HG03354 (cell line): ENCODE measurements at regions not wholly inside any gene's neighbourhood (a gene's known extent, or its start where the extent isn't known, plus 50 kb on each side); places are given as distances from the start of the nearest gene placed in this dataset.

Source experiments
- ATAC-seq: cut with Tn5 transposase; IDR thresholded peaks from one replicate; pipeline ENCODE4 v1.9.1; 2021; ENCODE audit warnings: mild to moderate bottlenecking; ENCODE audit not compliant: unreplicated experiment, poor library complexity, severe bottlenecking

DNA sequence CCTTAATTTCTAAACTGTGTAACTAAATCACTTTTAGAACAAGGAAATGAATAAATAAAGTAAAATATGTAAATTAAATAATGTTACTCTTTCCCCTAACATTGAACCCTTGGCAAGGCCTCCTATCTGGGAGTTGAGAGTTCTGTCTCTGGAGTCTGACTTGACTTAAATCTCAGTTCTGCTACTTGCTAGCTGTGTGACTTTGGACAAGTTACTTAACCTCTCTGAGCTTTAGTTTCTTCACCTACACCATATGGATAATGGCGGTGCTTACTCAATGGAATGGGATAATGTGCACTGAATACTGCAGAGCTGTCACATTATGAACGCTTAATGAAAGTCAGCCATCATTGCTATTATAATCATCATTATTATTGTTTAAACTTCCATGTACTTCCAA is 92.1 kb upstream of the SOD3 start:
- ATAC-seq = no peak

DNA sequence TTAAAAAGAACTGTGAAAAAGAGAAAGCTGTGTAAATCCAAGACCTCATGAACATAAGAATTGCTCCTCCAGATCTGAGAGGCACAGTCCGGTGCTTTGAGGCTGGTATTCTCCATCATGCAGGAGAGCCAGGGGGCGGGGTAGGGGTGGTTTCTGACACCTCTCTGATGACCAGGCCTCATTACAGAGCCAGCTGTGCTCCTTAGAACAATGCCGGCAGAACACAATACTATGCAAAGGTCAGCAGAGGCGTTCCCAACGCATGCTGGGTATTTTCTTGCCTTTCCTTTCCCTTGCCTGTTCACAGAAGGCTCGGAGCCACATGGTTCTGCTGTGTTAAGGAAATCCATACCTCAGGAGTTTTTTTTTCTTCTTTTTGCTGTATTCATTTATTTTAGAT is 91.2 kb upstream of the SOD3 start:
- ATAC-seq = no peak

DNA sequence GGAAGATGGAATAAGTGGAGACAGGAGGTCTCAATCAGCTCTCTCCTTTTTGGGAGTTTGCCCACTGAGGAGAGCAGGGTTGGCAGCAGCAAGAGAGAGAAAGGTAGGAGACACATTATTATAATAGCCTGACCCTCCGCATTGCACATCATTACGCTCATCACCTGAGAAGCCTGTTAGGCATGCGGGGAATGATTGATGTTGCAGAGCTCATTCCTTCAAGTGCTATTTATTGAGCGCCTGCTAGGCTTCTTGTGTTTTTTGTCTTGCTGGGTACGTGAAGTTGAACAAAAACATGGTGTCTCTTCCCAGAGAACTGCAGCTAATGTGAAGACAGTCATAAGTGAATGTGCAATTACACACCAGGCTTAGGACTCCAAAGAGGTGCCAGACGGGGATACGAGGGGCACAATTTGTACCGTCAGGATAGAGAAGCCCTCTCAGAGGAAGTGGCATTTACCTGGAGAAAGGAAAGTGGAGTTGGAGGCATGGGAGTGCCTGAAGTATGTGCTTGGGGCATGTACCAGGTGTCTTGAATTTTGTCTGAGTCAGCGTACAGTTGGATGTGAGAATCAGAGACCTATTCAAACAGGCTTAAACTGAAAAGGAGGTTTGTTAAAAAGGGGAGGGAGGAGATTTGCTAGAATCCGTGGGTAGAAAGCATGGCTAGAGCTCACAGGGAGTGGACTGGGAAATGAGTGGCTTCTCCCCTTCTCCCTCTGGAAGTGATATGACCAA is 90.2 kb upstream of the SOD3 start:
- no peak for ATAC-seq

DNA sequence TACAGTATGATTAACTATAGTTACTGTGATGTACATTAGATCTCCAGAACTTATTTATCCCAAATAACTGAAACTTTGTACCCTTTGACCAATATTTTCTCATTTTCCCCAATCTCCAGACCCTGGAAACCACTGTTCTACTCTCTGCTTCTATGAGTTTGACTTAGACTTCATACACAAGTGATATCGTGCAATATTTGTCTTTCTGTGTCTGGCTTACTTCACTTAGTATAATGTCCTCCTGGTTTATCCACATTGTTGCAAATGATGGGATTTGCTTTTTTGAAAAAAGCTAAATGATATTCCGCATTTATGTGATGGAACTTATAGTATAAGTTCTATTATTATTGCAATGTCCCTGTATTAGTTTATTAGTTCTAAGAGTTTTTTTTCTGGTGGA is 81.8 kb upstream of the SOD3 start:
- ATAC-seq = no peak

DNA sequence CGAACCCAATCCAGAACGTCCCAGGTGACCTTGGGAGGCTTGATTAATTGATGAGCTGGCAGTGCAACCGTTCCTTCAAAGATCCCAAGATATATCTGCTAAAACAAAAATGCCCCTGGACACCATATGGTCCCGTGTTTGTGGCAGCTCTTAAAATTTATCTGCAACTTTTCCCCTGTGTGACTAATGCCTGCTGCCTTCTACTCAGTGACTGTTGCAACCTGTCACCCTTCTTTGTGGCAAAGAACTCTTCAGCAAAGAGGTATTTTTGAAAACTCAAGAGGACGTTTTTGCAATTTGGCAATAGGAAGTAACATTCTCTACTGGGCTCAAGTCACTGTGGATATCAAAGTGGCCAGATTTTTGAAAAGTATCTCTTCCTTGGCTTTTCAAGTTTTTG is 75.8 kb upstream of the SOD3 start:
- ATAC-seq = no peak

DNA sequence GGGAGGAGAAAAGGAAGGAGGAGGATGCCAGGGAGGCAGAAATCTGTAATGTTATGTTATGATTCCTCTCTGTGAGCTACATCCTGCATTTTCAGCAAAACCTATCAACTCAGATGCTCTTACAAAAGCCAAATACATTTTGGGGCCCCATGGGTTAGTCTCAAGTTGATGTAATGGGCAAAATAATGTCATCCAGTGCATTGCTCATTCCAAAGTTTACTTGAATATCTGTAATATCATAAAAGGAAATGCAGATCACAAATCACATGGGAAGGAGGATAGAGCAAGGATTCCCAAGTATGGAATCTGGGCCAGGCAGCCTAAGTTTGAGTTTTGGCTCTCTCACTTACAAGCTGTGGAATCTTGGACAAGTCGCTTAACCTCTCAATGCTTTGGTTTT is 74.9 kb upstream of the SOD3 start:
- no peak for ATAC-seq

DNA sequence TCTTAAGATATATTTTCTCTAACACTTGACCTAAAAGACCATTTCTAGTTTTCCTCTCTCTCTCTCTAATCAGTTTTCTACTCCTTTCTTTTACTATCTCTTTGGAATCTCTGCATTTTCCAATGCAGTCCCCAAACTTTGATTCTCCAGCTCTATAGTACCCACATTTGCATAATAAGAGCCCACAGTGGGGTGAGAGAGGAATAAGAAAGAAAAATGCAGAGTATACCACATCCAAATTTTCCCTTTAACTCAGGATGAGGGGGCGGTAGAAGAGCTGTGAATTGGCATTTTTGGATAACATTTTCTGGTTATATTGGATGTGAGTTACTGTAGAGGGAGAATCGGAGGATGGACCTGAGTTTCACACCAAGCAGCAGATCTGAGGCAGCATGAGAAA is 74.4 kb upstream of the SOD3 start:
- no peak for ATAC-seq

DNA sequence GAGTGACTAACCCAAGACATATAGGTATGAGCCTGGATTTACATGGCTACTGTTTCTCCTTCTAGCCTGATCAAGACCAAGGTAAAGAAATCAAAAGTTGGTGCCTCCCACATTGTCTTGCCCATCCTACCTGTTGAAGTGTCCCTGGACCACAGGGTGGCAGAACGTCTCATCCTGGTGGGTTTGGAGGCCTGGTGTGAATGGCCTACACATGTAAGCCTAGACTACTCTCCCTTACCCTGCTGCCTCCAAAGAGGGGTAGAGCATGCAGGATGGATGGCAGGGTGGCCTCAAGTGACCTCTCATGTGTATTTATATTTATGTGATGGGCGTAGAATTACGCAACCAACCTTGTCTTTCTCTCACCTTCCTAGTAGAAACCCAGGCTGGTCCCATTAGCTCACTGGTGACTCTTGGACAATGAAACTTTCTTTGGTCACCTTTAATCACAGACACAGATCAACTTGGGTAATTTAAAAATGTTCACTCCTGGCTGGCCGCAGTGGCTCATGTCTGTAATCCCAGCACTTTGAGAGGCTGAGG is 73.3 kb upstream of the SOD3 start:
- no peak for ATAC-seq

DNA sequence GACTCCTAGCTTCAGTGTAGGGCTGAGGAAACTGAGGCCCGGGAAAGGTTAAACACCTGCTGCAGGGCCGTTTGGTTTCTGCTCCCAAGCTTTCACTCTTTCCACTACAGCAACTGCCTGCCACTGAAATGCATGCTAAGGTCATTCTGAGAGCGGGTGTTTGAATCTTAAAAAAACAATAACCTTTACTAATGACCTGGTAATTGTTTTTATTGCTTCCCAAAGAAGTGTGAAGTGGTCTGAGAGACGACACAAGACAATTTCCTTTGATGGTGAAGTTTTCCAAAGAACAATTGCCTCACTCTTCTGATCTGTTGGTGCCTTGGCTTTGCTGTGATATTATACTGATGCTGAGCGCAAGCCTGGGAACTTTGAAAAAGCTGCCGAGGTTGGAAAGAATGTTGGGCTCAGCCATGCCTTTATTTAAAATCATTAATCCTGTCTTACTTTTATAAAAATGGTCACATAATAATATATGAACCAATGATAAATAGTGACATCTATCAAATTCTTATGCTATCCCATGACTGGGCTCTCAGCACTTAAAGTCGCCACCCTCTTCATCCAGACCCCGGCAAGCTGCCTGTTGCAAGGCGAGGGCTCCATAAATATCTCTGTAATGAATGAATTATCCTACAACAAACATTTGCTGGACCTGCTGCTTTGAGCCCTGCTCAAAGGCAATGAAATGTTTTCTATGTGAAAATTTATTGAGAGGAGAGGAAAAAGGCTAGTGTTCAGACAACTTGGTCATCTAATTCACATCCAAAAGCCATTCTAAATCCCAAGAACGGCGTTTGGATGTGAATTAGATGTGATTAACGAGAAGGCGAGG is 67.8 kb upstream of the SOD3 start:
- ATAC-seq = no peak

DNA sequence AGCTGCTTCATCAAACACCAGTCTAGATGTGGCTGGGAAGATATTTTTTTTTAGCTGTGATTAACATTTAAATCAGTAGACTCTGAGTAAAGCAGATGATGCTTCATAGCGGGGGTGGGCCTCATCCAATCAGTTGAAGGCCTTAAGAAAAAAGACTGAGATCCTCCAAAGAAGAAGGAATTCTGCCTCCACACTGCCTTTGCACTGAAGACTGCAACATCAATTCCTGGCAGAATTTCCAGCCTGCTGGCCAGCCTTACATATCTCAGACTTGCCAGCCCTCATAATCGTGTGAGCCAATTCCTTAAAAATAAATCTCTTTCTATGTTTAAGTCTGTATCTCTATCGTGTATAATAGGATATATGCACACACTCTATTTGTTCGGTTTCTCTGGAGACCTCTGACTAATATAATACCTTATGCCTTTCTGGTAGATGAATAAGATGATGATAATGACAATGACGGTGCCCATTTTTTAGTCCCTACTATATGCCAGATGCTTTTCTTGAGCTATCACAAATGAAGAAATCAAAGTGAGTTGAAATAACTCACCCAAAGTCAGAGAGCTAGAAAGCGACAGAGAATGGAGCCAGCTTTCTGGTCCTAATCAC is 66.1 kb upstream of the SOD3 start:
- no peak for ATAC-seq

DNA sequence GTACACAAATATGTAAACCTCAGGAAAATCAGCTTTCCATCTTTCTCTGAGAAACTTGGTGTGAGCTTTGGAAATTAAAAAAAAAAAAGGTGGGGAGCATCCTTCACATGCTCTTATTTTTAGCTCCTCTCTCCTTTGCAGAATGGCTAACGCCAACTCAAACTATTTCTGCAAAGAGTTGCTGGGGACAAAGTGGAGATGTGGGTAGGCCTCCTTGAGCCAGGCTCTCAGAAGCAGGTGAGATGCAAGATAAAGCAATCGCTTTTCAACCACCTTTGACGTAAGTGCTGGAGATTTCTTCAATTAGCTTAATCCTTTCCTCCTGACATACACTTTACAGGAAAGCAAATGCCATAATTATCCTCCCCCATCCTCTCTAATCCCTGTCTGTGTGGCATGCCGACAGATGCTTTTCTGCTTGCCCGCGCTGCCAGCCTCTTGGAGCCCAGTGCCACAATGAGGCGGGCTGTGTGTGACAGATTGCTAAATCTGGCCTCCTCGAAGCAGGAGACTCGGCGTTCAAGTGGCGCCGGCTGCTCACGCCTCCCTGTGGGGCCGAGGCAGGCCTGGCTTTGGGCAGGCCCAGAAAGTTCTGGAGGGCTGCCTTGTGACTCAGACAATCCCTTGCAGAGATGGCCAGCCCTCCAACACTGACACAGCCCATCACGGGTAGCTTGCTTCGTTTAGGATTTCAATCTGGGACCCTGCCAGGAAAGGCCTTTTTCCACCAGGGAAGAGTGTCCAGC is 64.9 kb upstream of the SOD3 start:
- no peak for ATAC-seq

DNA sequence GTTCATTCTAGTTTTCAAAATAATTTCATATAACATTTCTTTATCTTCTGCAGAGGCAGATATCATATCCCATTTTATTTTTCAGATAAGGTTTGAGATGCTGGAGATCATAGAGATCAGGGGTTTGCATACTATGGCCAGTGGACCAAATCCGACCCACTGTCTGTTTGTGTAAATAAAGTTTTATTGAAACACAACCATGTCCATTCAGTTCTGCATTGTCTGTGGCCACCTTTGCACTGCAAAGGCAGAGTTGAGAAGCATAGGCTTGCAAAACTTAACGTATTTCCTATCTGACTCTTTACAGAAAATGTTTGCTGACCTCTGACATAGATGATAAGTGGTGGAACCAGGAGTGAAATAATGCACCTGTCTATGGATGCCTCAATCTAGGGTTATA is 63.9 kb upstream of the SOD3 start:
- ATAC-seq = no peak

DNA sequence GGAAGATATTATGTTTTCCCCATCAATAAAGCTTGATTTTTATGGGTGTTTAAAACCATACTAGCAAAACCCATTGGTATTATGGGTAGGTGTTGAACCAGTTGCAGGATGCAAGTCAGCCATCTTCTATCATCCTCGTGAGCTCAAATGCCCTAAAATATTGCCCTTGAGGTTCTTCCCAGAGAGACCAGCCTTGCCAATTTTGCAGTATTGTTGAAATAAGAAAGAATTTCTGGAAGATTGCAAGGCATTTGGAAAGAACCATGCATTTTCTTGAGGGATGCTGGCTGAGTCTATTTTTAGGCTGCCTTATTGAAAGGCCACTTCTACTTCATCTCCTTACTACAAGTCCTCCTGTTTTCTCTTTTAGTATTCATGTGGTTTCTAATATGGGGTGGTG is 60.9 kb upstream of the SOD3 start:
- ATAC-seq = no peak

DNA sequence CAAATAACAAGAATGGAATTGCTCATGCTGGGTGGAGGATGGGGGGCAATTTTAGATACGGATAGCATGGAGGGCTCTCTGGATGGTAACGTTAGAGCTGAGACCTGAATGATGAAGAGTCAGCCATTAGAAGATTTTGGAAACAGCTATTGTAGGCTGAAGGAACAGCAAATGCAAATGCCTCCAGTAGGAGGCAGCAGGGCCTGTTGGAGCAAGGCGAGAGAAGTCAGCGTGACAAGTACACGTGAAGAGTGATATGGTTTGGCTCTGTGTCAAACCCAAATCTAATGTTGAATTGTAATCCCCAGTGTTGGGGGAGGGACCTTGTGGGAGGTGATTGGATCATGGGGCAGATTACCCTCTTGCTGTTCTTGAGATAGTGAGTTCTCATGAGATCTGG is 59.3 kb upstream of the SOD3 start:
- no peak for ATAC-seq

DNA sequence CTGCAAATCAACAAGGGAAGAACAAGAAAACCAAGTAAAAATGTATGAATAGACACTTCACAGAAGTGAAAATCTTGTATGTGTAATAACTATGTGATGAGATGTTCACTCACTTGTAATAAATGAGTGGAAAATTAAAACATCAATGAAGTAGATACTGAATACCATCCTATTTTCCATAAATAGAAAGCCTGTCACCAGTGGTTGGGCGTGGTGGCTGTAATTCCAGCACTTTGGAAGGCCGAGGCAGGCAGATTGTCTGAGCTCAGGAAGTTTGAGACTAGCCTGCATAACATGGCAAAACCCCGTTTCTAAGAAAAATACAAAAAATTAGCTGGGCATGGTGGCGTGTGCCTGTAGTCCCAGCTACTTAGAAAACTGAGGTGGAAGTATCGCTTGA is 53.5 kb upstream of the SOD3 start:
- no peak for ATAC-seq

DNA sequence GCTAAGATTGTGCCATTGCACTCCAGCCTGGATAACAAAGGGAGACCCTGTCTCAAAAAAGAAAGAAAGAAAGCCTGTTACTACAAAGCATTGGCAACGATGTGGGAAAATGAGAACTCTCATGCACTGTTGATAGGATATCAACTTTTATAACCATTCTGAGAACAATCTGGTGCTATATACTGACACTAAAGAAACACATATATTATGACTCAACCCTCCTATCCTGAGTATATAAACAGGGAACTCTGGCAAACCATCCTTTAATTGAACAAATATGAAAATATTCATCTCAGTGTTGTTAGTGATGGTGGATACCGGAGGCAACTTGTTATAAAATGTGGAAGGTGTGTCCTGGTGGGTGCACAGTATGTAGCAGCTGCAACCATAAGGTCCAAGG is 53.0 kb upstream of the SOD3 start:
- ATAC-seq = no peak

DNA sequence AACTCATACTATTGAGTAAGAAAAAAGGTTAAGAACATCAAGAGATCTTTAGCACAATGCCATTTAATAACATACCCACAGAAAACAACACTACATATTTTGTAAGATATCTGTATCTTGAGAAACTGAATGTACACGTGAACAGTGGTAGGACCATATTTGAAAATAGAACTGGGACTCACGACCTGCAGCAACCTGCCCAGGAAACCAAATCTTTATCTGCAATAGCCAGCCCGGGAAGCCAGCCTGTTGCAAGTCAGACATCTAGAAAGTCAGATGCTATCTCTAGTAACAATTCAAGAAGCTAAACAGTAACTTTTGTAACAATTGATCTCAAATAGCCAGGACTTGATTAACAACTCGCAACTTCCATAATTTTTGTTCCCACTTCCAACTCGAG is 52.6 kb upstream of the SOD3 start:
- no peak for ATAC-seq

DNA sequence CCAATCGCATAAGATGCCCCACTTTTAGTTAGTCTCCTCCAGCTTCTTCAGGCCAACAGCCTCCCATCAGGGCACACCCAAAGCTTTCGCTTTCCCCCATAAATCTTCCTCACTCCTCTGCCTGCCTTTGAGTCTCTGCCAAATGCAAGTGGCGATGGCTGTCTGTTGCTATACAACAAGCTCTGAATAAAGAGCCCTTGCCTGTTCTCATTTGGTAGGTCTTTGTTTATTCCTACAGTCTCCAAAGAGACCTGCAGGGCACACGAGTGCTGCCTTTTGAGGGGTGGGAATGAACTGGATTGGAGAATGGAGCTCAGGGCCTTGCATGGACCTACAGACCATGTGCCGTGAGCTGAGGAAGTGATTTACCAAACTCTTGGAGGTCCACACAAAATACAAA is 52.2 kb upstream of the SOD3 start:
- no peak for ATAC-seq

DNA sequence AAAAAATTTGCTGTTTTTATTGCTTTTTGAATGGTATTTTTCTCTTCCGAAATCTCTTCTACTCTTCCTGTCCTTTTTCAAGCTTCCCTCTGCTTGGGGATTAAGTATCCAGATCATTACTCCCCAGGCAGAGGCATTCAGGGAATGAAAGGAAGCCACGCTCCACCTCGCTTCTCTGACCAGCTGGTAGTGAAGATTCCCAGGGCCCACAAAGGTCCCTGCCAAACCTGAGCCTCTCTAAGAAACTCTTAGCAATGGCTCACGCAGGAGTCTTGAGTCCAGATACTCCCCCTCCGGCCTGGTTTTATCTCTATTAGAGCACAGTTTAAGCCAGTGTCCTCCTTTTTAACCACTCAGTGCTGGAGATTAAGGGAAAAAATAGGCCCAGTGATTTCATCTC is 51.4 kb upstream of the SOD3 start:
- ATAC-seq = no peak
